OCI-LY1 (cell line): ENCODE measurements at regions not wholly inside any gene's neighbourhood (a gene's known extent, or its start where the extent isn't known, plus 50 kb on each side); places are given as distances from the start of the nearest gene placed in this dataset.

Source experiments
- H2AFZ ChIP-seq: fragments of 200-600 bp; sonication (generic), shearing (Covaris generic); 2 replicates; pipeline ENCODE4 v1.6.0; 2014; ENCODE audit warnings: antibody characterized with exemption, mild to moderate bottlenecking, low read length
- H3F3A ChIP-seq: fragments of 200-600 bp; sonication (generic), shearing (Covaris generic); 2 replicates; pipeline ENCODE4 v1.6.0; 2014; ENCODE audit warnings: mild to moderate bottlenecking, antibody characterized with exemption, low read length, moderate library complexity; ENCODE audit not compliant: insufficient read depth
- H3K27ac ChIP-seq: fragments of 200-600 bp; sonication (generic); 2 replicates; pipeline ENCODE4 v1.5.1; 2014; ENCODE audit warnings: low read length, mixed run types, mild to moderate bottlenecking, low read depth; ENCODE audit not compliant: poor library complexity, severe bottlenecking
- H3K27me3 ChIP-seq: fragments of 200-600 bp; sonication (generic); 2 replicates; pipeline ENCODE4 v1.6.0; 2014; ENCODE audit warnings: antibody characterized with exemption, mild to moderate bottlenecking, low read length, moderate library complexity; ENCODE audit not compliant: insufficient read depth
- H3K36me3 ChIP-seq: fragments of 200-600 bp; sonication (generic); 2 replicates; pipeline ENCODE4 v1.6.1; 2014; ENCODE audit warnings: mild to moderate bottlenecking, antibody characterized with exemption, low read length, moderate library complexity, mixed read lengths; ENCODE audit not compliant: insufficient read depth
- H3K4me1 ChIP-seq: fragments of 200-600 bp; sonication (generic); 2 replicates; pipeline ENCODE4 v1.5.1; 2014; ENCODE audit warnings: mild to moderate bottlenecking, low read length, moderate library complexity; ENCODE audit not compliant: insufficient read depth, severe bottlenecking
- H3K4me2 ChIP-seq: fragments of 200-600 bp; sonication (generic), shearing (Covaris generic); 2 replicates; pipeline ENCODE4 v1.6.1; 2014; ENCODE audit warnings: low read length
- H3K4me3 ChIP-seq: fragments of 200-600 bp; sonication (generic); 2 replicates; pipeline ENCODE4 v1.5.1; 2014; ENCODE audit warnings: low read length, low read depth, mild to moderate bottlenecking, mixed read lengths; ENCODE audit not compliant: poor library complexity, severe bottlenecking
- H3K79me2 ChIP-seq: fragments of 200-600 bp; shearing (Covaris generic); 2 replicates; pipeline ENCODE4 v1.6.1; 2016; ENCODE audit warnings: mixed run types, low read length, mixed read lengths; ENCODE audit not compliant: insufficient read depth
- H3K9ac ChIP-seq: fragments of 200-600 bp; sonication (generic), shearing (Covaris generic); 2 replicates; pipeline ENCODE4 v1.6.1; 2014; ENCODE audit warnings: mild to moderate bottlenecking, low read length, mixed read lengths
- H3K9me2 ChIP-seq: fragments of 200-600 bp; sonication (generic), shearing (Covaris generic); 2 replicates; pipeline ENCODE4 v1.6.1; 2014; ENCODE audit warnings: low read depth, mild to moderate bottlenecking, low read length, mixed read lengths
- H3K9me3 ChIP-seq: fragments of 200-600 bp; shearing (Covaris generic); 2 replicates; pipeline ENCODE4 v1.6.1; 2014; ENCODE audit warnings: low read length, mixed read lengths
- H4K20me1 ChIP-seq: fragments of 200-600 bp; sonication (generic), shearing (Covaris generic); 2 replicates; pipeline ENCODE4 v1.6.0; 2016; ENCODE audit warnings: mild to moderate bottlenecking, low read length; ENCODE audit not compliant: insufficient read depth
- CTCF ChIP-seq: fragments of 200-600 bp; sonication (generic), shearing (Covaris generic); IDR thresholded peaks from 2 replicates; pipeline ENCODE4 v1.5.1; 2017; ENCODE audit warnings: mild to moderate bottlenecking, antibody characterized with exemption, low read length, moderate library complexity, mixed read lengths
- EZH2 ChIP-seq: fragments of 200-600 bp; sonication (generic), shearing (Covaris generic); IDR thresholded peaks from 2 replicates; pipeline ENCODE4 v1.8.0; 2017; ENCODE audit warnings: borderline replicate concordance, mixed run types, mild to moderate bottlenecking, antibody characterized with exemption, low read length, moderate library complexity, mixed read lengths

- Histone ChIP-seq H3K9me2 (no peaks in the 10 kb centered on the region), H3K79me2 (no peaks in the 10 kb centered on the region), H3K27ac (no peak overlapping the region), H2AFZ (no peak overlapping the region), H3K9ac (no peak overlapping the region), H3K27me3 (no peaks in the 10 kb centered on the region), H3K4me1 (no peaks in the 10 kb centered on the region), H3K4me3 (no peak overlapping the region), H4K20me1 (no peaks in the 10 kb centered on the region), H3F3A (no peaks in the 10 kb centered on the region), H3K4me2 (no peak overlapping the region), H3K9me3 (no peaks in the 10 kb centered on the region), H3K36me3 (no peaks in the 10 kb centered on the region)
- TF ChIP-seq EZH2: no peak
- TF ChIP-seq CTCF: no peak
Measured at GRCh38 chr1:238104752-238105151, 214.0 kb upstream of the ZP4 start.

GRCh38 chr1:238101923-238102322, 211.2 kb upstream of the ZP4 start:
- Histone ChIP-seq H3K9me2 (no peaks in the 10 kb centered on the region), H3K4me3 (no peak overlapping the region), H3K4me2 (no peak overlapping the region), H3K4me1 (no peaks in the 10 kb centered on the region), H4K20me1 (no peaks in the 10 kb centered on the region), H3K27me3 (no peaks in the 10 kb centered on the region), H3K27ac (no peak overlapping the region), H3K36me3 (no peaks in the 10 kb centered on the region), H3F3A (no peaks in the 10 kb centered on the region), H3K79me2 (no peaks in the 10 kb centered on the region), H3K9me3 (no peaks in the 10 kb centered on the region), H3K9ac (no peak overlapping the region), H2AFZ (no peak overlapping the region)
- TF ChIP-seq CTCF: no peak

DNA sequence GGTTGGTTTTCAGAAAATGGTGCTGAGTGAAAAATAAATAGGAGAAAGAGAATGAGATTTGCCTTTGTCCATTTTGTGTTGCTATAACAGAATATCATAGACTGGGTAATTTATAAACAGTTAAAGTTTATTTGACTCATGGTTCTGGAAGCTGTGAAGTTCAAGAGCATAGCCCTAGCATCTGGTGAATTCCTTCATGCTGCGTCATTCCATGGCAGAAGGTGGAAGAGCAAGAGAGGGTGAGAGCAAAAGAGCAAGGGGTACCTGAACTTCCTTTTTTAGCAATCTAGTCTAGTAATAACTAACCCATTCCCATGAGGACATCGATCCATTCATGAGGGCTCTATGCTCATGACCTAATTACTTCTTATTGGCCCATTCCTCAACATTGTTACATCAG, 209.1 kb upstream of the ZP4 start:
- Histone ChIP-seq H3K9ac (no peak overlapping the region), H3K4me3 (no peak overlapping the region), H3K4me1 (no peaks in the 10 kb centered on the region), H3K27me3 (no peaks in the 10 kb centered on the region), H3K9me3 (no peaks in the 10 kb centered on the region), H3K27ac (no peak overlapping the region), H3K79me2 (no peaks in the 10 kb centered on the region), H4K20me1 (no peaks in the 10 kb centered on the region), H3K9me2 (no peaks in the 10 kb centered on the region), H3K36me3 (no peaks in the 10 kb centered on the region), H3F3A (no peaks in the 10 kb centered on the region), H2AFZ (no peak overlapping the region), H3K4me2 (no peak overlapping the region)
- no peak for TF ChIP-seq EZH2
- TF ChIP-seq CTCF: no peak
